ENCODE measurements at regions not wholly inside any gene's neighbourhood (a gene's known extent, or its start where the extent isn't known, plus 50 kb on each side); places are given as distances from the start of the nearest gene placed in this dataset.

DNA sequence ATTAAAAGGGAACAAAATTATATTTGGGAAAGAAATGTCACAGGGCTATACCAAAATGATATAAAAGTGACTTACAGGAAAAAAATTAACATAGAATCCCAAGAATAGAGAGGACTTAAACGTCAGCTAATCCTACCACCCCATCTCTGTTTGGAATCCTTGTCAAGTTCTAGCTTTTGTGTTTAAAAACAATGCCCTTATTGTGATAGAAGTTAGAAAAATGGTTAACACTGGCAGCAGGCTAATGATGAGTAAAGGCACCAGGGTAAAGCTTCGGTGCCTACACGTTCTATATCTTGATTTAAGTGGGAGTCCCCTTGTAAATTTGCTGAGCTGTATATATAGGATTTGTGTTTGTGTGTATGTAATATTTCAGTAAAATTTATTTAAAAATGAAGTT lies 453.3 kb upstream of the TENM4 start:
- Histone ChIP-seq H3K4me1 (ENCODE audit: control insufficient read depth, low read length) (no peaks in the 10 kb centered on the region), H3F3A (ENCODE audit: control insufficient read depth, insufficient read depth) (no peaks in the 10 kb centered on the region), H3K36me3 (ENCODE audit: control insufficient read depth, low read length) (no peaks in the 10 kb centered on the region), H3K27ac (ENCODE audit: low read depth, low read length) (no peak overlapping the region), H3K9me2 (replicated peaks; ENCODE audit: control insufficient read depth, low read length) (no peaks in the 10 kb centered on the region), H3K27me3 (ENCODE audit: control insufficient read depth, low read length) (no peaks in the 10 kb centered on the region), H3K9me3 (ENCODE audit: control insufficient read depth, insufficient read depth, low read length) (no peaks in the 10 kb centered on the region), H4K20me1 (ENCODE audit: control insufficient read depth, insufficient read depth, low read depth, low read length) (no peaks in the 10 kb centered on the region), H3K4me2 (ENCODE audit: low read length) (no peak overlapping the region), H3K79me2 (ENCODE audit: control insufficient read depth, low read length) (no peaks in the 10 kb centered on the region), H3K4me3 (ENCODE audit: low read length) (no peak overlapping the region)
- no peak for TF ChIP-seq EZH2phosphoT487 (IDR thresholded peaks at IDR 0.05; ENCODE audit: borderline replicate concordance, low read length)
- TF ChIP-seq, protein P1, sequence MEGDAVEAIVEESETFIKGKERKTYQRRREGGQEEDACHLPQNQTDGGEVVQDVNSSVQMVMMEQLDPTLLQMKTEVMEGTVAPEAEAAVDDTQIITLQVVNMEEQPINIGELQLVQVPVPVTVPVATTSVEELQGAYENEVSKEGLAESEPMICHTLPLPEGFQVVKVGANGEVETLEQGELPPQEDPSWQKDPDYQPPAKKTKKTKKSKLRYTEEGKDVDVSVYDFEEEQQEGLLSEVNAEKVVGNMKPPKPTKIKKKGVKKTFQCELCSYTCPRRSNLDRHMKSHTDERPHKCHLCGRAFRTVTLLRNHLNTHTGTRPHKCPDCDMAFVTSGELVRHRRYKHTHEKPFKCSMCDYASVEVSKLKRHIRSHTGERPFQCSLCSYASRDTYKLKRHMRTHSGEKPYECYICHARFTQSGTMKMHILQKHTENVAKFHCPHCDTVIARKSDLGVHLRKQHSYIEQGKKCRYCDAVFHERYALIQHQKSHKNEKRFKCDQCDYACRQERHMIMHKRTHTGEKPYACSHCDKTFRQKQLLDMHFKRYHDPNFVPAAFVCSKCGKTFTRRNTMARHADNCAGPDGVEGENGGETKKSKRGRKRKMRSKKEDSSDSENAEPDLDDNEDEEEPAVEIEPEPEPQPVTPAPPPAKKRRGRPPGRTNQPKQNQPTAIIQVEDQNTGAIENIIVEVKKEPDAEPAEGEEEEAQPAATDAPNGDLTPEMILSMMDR (IDR thresholded peaks at IDR 0.05; ENCODE audit: low read depth, low read length, poor library complexity, severe bottlenecking) = no peak

DNA sequence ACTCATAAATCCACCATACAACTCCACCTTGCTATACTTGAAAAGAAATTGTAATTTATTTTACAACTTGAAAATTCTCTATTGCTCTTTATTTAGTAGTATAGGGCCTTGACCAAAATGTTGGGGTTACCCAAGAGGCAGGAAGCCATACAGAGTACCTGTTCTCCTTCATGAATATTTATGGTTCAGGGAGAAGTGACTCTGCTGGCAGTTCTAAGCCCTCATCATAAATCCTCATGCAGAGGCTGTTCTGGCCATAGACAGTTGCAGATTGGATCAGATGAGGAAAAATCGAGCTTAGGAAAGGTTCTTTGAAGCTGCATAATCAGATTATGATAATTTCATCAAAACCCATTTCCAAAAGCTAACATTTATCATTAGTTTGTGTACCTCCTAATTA lies 449.4 kb upstream of the TENM4 start:
- Histone ChIP-seq H3K4me3 (ENCODE audit: low read length) (no peak overlapping the region), H4K20me1 (ENCODE audit: control insufficient read depth, insufficient read depth, low read depth, low read length) (no peaks in the 10 kb centered on the region), H3K4me2 (ENCODE audit: low read length) (no peak overlapping the region), H3K79me2 (ENCODE audit: control insufficient read depth, low read length) (no peaks in the 10 kb centered on the region), H3K9me3 (ENCODE audit: control insufficient read depth, insufficient read depth, low read length) (no peaks in the 10 kb centered on the region), H3K27ac (ENCODE audit: low read depth, low read length) (no peak overlapping the region), H3K4me1 (ENCODE audit: control insufficient read depth, low read length) (no peaks in the 10 kb centered on the region), H3F3A (ENCODE audit: control insufficient read depth, insufficient read depth) (no peaks in the 10 kb centered on the region), H3K27me3 (ENCODE audit: control insufficient read depth, low read length) (no peaks in the 10 kb centered on the region), H3K36me3 (ENCODE audit: control insufficient read depth, low read length) (no peaks in the 10 kb centered on the region), H3K9me2 (replicated peaks; ENCODE audit: control insufficient read depth, low read length) (no peaks in the 10 kb centered on the region)
- TF ChIP-seq EZH2phosphoT487 (IDR thresholded peaks at IDR 0.05; ENCODE audit: borderline replicate concordance, low read length) = no peak
- TF ChIP-seq, protein P1 (IDR thresholded peaks at IDR 0.05; ENCODE audit: low read depth, low read length, poor library complexity, severe bottlenecking) = no peak

DNA sequence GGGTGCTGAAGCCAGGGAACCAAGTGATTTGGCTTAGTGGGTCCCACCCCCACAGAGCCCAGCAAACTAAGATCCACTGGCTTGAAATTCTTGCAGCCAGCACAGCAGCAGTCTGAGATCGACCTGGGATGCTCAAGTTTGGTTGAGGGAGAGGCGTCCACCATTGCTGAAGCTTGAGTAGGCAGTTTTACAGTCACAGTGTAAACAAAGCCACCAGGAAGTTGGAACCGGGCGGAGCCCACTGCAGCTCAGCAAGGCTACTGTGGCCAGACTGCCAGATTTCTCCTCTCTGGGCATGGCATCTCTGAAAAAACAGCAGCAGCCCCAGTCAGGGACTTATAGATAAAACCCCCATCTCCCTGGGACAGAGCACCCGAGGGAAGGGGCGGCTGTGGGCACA lies 424.1 kb upstream of the TENM4 start:
- Histone ChIP-seq H3F3A (ENCODE audit: control insufficient read depth, insufficient read depth) (no peaks in the 10 kb centered on the region), H4K20me1 (ENCODE audit: control insufficient read depth, insufficient read depth, low read depth, low read length) (no peaks in the 10 kb centered on the region), H3K9me2 (replicated peaks; ENCODE audit: control insufficient read depth, low read length) (no peaks in the 10 kb centered on the region), H3K36me3 (ENCODE audit: control insufficient read depth, low read length) (no peaks in the 10 kb centered on the region), H3K4me2 (ENCODE audit: low read length) (no peak overlapping the region), H3K79me2 (ENCODE audit: control insufficient read depth, low read length) (no peaks in the 10 kb centered on the region), H3K4me1 (ENCODE audit: control insufficient read depth, low read length) (no peaks in the 10 kb centered on the region), H3K4me3 (ENCODE audit: low read length) (no peak overlapping the region), H3K27ac (ENCODE audit: low read depth, low read length) (no peak overlapping the region), H3K27me3 (ENCODE audit: control insufficient read depth, low read length) (no peaks in the 10 kb centered on the region), H3K9me3 (ENCODE audit: control insufficient read depth, insufficient read depth, low read length) (no peaks in the 10 kb centered on the region)
- TF ChIP-seq EZH2phosphoT487 (IDR thresholded peaks at IDR 0.05; ENCODE audit: borderline replicate concordance, low read length) = no peak
- TF ChIP-seq, protein P1 (IDR thresholded peaks at IDR 0.05; ENCODE audit: low read depth, low read length, poor library complexity, severe bottlenecking) = no peak

GRCh38 chr11:79860336-79860735 lies 419.5 kb upstream of the TENM4 start:
- TF ChIP-seq, protein P1 (IDR thresholded peaks at IDR 0.05; ENCODE audit: low read depth, low read length, poor library complexity, severe bottlenecking) = no peak
- no peak for TF ChIP-seq EZH2phosphoT487 (IDR thresholded peaks at IDR 0.05; ENCODE audit: borderline replicate concordance, low read length)
- Histone ChIP-seq H3K27ac (ENCODE audit: low read depth, low read length) (no peak overlapping the region), H3K9me2 (replicated peaks; ENCODE audit: control insufficient read depth, low read length) (no peaks in the 10 kb centered on the region)

More at GRCh38 chr11:79860336-79860735, 419.5 kb upstream of the TENM4 start:
- Histone ChIP-seq H3K36me3 (ENCODE audit: control insufficient read depth, low read length) (no peaks in the 10 kb centered on the region), H3K79me2 (ENCODE audit: control insufficient read depth, low read length) (no peaks in the 10 kb centered on the region), H4K20me1 (ENCODE audit: control insufficient read depth, insufficient read depth, low read depth, low read length) (no peaks in the 10 kb centered on the region), H3K9me3 (ENCODE audit: control insufficient read depth, insufficient read depth, low read length) (no peaks in the 10 kb centered on the region), H3K4me2 (ENCODE audit: low read length) (no peak overlapping the region), H3K4me3 (ENCODE audit: low read length) (no peak overlapping the region), H3F3A (ENCODE audit: control insufficient read depth, insufficient read depth) (no peaks in the 10 kb centered on the region), H3K4me1 (ENCODE audit: control insufficient read depth, low read length) (no peaks in the 10 kb centered on the region), H3K27me3 (ENCODE audit: control insufficient read depth, low read length) (no peaks in the 10 kb centered on the region)
